H1 (cell line): ENCODE measurements at regions not wholly inside any gene's neighbourhood (a gene's known extent, or its start where the extent isn't known, plus 50 kb on each side); places are given as distances from the start of the nearest gene placed in this dataset.

Experiments used
- ASH2L ChIP-seq: fragments of 200-600, 300-600 bp; sonication (generic); IDR thresholded peaks from one replicate; pipeline ENCODE4 v1.7.1; 2017; ENCODE audit warnings: low read length
- BACH1 ChIP-seq: IDR thresholded peaks from 2 replicates; pipeline ENCODE4 v1.6.1; 2012; ENCODE audit warnings: low read length, improper control_type of control experiment
- FOSL1 ChIP-seq: IDR thresholded peaks from 2 replicates; pipeline ENCODE4 v1.6.1; 2011; ENCODE audit warnings: mild to moderate bottlenecking, low read depth, low read length, moderate library complexity; ENCODE audit not compliant: insufficient read depth
- KDM1A ChIP-seq: fragments of 200-600, 300-600 bp; sonication (generic); IDR thresholded peaks from 2 replicates; pipeline ENCODE4 v1.7.1; 2016; ENCODE audit warnings: mild to moderate bottlenecking, low read length, borderline replicate concordance
- SAP30 ChIP-seq: fragments of 300-600 bp; sonication (generic); IDR thresholded peaks from 2 replicates; pipeline ENCODE4 v1.7.1; 2012; ENCODE audit warnings: low read length, moderate library complexity, mild to moderate bottlenecking, inconsistent platforms; ENCODE audit not compliant: insufficient read depth, insufficient replicate concordance
- SIN3A ChIP-seq, 2 experiments: IDR thresholded peaks in 1 of 2; conservative IDR thresholded peaks in 1 of 2; 2 replicates each; pipeline ENCODE4 v1.6.1; 2011 to 2012; ENCODE audit warnings: low read length in 2 of 2, improper control_type of control experiment in 1 of 2, low read depth in 1 of 2, mild to moderate bottlenecking in 1 of 2
- SP1 ChIP-seq: IDR thresholded peaks from 2 replicates; pipeline ENCODE4 v1.6.1; 2011; ENCODE audit warnings: low read depth, low read length
- TF ChIP-seq, protein P1 (sequence below): fragments of 300-600 bp; sonication (generic); IDR thresholded peaks from 2 replicates; pipeline ENCODE4 v1.7.1; 2012; ENCODE audit warnings: low read length, moderate library complexity, mild to moderate bottlenecking, inconsistent platforms; ENCODE audit not compliant: insufficient replicate concordance
- TF ChIP-seq, protein P2 (sequence below), 3 experiments: IDR thresholded peaks; 1 replicate in 2 of 3; 2 replicates in 1 of 3; pipeline versions ENCODE4 v1.5.1 to v1.6.1; 2011; ENCODE audit warnings: low read length in 3 of 3, mild to moderate bottlenecking in 3 of 3, inconsistent platforms in 2 of 3, low read depth in 1 of 3, moderate library complexity in 1 of 3; ENCODE audit not compliant: insufficient read depth in 1 of 3; ENCODE audit errors: control extremely low read depth in 1 of 3

DNA sequence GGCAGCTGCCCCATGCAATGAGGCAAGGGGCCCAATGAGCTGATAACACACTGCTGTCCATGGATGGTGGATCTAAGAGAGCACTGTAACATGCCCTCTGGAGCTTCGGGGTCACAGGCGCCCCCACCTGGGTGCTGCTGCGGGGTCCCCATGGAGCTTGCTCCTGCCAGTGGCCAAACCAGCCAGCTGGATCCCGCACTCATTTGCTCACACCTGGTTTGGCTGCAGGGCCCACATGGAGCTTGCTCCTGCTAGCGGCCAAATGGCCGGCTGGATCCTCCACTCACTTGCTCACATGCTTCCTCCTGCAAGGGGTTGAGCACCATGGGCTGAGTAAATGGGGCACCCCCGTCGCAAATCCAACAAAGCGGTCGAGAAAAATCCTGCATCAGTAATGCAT is 68.3 kb upstream of the ARL15 start (continued):
- TF ChIP-seq, protein P1, sequence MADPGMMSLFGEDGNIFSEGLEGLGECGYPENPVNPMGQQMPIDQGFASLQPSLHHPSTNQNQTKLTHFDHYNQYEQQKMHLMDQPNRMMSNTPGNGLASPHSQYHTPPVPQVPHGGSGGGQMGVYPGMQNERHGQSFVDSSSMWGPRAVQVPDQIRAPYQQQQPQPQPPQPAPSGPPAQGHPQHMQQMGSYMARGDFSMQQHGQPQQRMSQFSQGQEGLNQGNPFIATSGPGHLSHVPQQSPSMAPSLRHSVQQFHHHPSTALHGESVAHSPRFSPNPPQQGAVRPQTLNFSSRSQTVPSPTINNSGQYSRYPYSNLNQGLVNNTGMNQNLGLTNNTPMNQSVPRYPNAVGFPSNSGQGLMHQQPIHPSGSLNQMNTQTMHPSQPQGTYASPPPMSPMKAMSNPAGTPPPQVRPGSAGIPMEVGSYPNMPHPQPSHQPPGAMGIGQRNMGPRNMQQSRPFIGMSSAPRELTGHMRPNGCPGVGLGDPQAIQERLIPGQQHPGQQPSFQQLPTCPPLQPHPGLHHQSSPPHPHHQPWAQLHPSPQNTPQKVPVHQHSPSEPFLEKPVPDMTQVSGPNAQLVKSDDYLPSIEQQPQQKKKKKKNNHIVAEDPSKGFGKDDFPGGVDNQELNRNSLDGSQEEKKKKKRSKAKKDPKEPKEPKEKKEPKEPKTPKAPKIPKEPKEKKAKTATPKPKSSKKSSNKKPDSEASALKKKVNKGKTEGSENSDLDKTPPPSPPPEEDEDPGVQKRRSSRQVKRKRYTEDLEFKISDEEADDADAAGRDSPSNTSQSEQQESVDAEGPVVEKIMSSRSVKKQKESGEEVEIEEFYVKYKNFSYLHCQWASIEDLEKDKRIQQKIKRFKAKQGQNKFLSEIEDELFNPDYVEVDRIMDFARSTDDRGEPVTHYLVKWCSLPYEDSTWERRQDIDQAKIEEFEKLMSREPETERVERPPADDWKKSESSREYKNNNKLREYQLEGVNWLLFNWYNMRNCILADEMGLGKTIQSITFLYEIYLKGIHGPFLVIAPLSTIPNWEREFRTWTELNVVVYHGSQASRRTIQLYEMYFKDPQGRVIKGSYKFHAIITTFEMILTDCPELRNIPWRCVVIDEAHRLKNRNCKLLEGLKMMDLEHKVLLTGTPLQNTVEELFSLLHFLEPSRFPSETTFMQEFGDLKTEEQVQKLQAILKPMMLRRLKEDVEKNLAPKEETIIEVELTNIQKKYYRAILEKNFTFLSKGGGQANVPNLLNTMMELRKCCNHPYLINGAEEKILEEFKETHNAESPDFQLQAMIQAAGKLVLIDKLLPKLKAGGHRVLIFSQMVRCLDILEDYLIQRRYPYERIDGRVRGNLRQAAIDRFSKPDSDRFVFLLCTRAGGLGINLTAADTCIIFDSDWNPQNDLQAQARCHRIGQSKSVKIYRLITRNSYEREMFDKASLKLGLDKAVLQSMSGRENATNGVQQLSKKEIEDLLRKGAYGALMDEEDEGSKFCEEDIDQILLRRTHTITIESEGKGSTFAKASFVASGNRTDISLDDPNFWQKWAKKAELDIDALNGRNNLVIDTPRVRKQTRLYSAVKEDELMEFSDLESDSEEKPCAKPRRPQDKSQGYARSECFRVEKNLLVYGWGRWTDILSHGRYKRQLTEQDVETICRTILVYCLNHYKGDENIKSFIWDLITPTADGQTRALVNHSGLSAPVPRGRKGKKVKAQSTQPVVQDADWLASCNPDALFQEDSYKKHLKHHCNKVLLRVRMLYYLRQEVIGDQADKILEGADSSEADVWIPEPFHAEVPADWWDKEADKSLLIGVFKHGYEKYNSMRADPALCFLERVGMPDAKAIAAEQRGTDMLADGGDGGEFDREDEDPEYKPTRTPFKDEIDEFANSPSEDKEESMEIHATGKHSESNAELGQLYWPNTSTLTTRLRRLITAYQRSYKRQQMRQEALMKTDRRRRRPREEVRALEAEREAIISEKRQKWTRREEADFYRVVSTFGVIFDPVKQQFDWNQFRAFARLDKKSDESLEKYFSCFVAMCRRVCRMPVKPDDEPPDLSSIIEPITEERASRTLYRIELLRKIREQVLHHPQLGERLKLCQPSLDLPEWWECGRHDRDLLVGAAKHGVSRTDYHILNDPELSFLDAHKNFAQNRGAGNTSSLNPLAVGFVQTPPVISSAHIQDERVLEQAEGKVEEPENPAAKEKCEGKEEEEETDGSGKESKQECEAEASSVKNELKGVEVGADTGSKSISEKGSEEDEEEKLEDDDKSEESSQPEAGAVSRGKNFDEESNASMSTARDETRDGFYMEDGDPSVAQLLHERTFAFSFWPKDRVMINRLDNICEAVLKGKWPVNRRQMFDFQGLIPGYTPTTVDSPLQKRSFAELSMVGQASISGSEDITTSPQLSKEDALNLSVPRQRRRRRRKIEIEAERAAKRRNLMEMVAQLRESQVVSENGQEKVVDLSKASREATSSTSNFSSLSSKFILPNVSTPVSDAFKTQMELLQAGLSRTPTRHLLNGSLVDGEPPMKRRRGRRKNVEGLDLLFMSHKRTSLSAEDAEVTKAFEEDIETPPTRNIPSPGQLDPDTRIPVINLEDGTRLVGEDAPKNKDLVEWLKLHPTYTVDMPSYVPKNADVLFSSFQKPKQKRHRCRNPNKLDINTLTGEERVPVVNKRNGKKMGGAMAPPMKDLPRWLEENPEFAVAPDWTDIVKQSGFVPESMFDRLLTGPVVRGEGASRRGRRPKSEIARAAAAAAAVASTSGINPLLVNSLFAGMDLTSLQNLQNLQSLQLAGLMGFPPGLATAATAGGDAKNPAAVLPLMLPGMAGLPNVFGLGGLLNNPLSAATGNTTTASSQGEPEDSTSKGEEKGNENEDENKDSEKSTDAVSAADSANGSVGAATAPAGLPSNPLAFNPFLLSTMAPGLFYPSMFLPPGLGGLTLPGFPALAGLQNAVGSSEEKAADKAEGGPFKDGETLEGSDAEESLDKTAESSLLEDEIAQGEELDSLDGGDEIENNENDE = no peak
- TF ChIP-seq, protein P2, sequence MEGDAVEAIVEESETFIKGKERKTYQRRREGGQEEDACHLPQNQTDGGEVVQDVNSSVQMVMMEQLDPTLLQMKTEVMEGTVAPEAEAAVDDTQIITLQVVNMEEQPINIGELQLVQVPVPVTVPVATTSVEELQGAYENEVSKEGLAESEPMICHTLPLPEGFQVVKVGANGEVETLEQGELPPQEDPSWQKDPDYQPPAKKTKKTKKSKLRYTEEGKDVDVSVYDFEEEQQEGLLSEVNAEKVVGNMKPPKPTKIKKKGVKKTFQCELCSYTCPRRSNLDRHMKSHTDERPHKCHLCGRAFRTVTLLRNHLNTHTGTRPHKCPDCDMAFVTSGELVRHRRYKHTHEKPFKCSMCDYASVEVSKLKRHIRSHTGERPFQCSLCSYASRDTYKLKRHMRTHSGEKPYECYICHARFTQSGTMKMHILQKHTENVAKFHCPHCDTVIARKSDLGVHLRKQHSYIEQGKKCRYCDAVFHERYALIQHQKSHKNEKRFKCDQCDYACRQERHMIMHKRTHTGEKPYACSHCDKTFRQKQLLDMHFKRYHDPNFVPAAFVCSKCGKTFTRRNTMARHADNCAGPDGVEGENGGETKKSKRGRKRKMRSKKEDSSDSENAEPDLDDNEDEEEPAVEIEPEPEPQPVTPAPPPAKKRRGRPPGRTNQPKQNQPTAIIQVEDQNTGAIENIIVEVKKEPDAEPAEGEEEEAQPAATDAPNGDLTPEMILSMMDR (IDR thresholded peaks at IDR 0.05; ENCODE audit: control extremely low read depth in 1 of 3, insufficient read depth in 1 of 3, low read depth in 1 of 3, low read length in 3 of 3) = no peak
- TF ChIP-seq SP1 (no peak), SIN3A (conservative IDR thresholded peaks at IDR 0.05 in 1 of 2, IDR thresholded peaks at IDR 0.05 in 1 of 2; ENCODE audit: low read depth in 1 of 2, low read length in 2 of 2) (no peak), BACH1 (no peak), KDM1A (no peak), SAP30 (no peak), FOSL1 (no peak), ASH2L (no peak)
